H1 (cell line): ENCODE measurements at regions not wholly inside any gene's neighbourhood (a gene's known extent, or its start where the extent isn't known, plus 50 kb on each side); places are given as distances from the start of the nearest gene placed in this dataset.

Source experiments
- CTCF ChIA-PET: fragments of 300-600 bp; sonication (Branson Sonifier 250); formaldehyde crosslinking; loops from one replicate; lab custom pipeline; 2021; ENCODE audit not compliant: partially characterized antibody; lab: Charles Lee
- POLR2A ChIA-PET: fragments of 300-600 bp; sonication (Branson Sonifier 250); formaldehyde crosslinking; loops from one replicate; lab custom pipeline; 2021; ENCODE audit warnings: inconsistent platforms; ENCODE audit not compliant: partially characterized antibody; lab: Charles Lee
- DNase-seq, 2 experiments: peaks; one replicate each; pipeline versions ENCODE4 v3.0.0 to v3.0.0-alpha.2; 2010 to 2022; ENCODE audit warnings: low spot score in 2 of 2, low read depth in 1 of 2, mixed read lengths in 1 of 2
- FAIRE-seq: peaks from 2 replicates; lab custom pipeline; 2011; peaks lifted over from hg19 to GRCh38; lab: Jason Lieb, UNC
- H2AFZ ChIP-seq: 2 replicates; pipeline ENCODE4 v1.8.1; 2012; ENCODE audit warnings: low read length, inconsistent platforms
- H2AK5ac ChIP-seq: 2 replicates; pipeline ENCODE4 v1.6.1; 2013; ENCODE audit warnings: low read depth, low read length
- H2BK120ac ChIP-seq: replicated peaks from 2 replicates; pipeline ENCODE3; 2013; ENCODE audit warnings: low read depth, low read length, inconsistent platforms
- H2BK12ac ChIP-seq: 2 replicates; pipeline ENCODE4 v1.6.1; 2013; ENCODE audit warnings: low read depth, low read length
- H2BK15ac ChIP-seq: 2 replicates; pipeline ENCODE4 v1.6.1; 2013; ENCODE audit warnings: low read length
- H2BK20ac ChIP-seq: 2 replicates; pipeline ENCODE4 v1.6.1; 2013; ENCODE audit warnings: low read length
- H2BK5ac ChIP-seq: 2 replicates; pipeline ENCODE4 v1.6.1; 2013; ENCODE audit warnings: low read depth, low read length
- H3K14ac ChIP-seq: 2 replicates; pipeline ENCODE4 v1.6.1; 2013; ENCODE audit warnings: inconsistent platforms; ENCODE audit not compliant: insufficient read length
- H3K18ac ChIP-seq: 2 replicates; pipeline ENCODE4 v1.6.1; 2013; ENCODE audit warnings: low read length; ENCODE audit errors: extremely low read depth
- H3K23ac ChIP-seq: 2 replicates; pipeline ENCODE4 v1.6.1; 2013; ENCODE audit warnings: inconsistent platforms; ENCODE audit not compliant: insufficient read length
- H3K23me2 ChIP-seq: 2 replicates; pipeline ENCODE4 v1.6.1; 2013; ENCODE audit warnings: low read depth, low read length
- H3K27ac ChIP-seq: 2 replicates; pipeline ENCODE4 v1.6.1; 2011; ENCODE audit warnings: low read depth, low read length, inconsistent platforms
- H3K27me3 ChIP-seq, 4 experiments: replicated peaks in 1 of 4; 1 replicate in 1 of 4; 2 replicates in 3 of 4; pipeline versions ENCODE4 v1.6.1 to v1.8.1; 2011 to 2013; ENCODE audit warnings: low read length in 3 of 4, mild to moderate bottlenecking in 3 of 4, inconsistent platforms in 2 of 4, mixed read lengths in 2 of 4, moderate library complexity in 1 of 4; ENCODE audit not compliant: control insufficient read depth in 3 of 4, insufficient read depth in 3 of 4; ENCODE audit errors: extremely low read depth in 1 of 4
- H3K36me3 ChIP-seq, 4 experiments: 2 replicates each; pipeline versions ENCODE4 v1.6.1 to v1.8.1; 2011 to 2013; ENCODE audit warnings: mild to moderate bottlenecking in 4 of 4, low read length in 3 of 4, moderate library complexity in 2 of 4, control low read depth in 1 of 4, inconsistent platforms in 1 of 4; ENCODE audit not compliant: insufficient read depth in 4 of 4, control insufficient read depth in 2 of 4
- H3K4ac ChIP-seq: replicated peaks from 2 replicates; pipeline ENCODE3; 2013; ENCODE audit warnings: low read length, low read depth, mixed read lengths, inconsistent platforms; ENCODE audit not compliant: insufficient read length
- H3K4me1 ChIP-seq, 4 experiments: replicated peaks in 1 of 4; 1 replicate in 1 of 4; 2 replicates in 3 of 4; pipeline versions ENCODE4 v1.6.1 to v1.8.1; 2011 to 2013; ENCODE audit warnings: low read length in 3 of 4, inconsistent platforms in 2 of 4, mixed read lengths in 1 of 4; ENCODE audit not compliant: insufficient read depth in 4 of 4, control insufficient read depth in 3 of 4
- H3K4me2 ChIP-seq, 2 experiments: 2 replicates each; pipeline versions ENCODE4 v1.6.1 to v1.8.1; 2011 to 2013; ENCODE audit warnings: low read depth in 2 of 2, low read length in 2 of 2, control low read depth in 1 of 2, inconsistent platforms in 1 of 2, mild to moderate bottlenecking in 1 of 2; ENCODE audit not compliant: insufficient read depth in 1 of 2
- H3K4me3 ChIP-seq, 4 experiments: fragments of 200-600, 300-600 bp in 1 of 4; sonication (generic), shearing (Covaris generic), sonication (Bioruptor Twin) in 1 of 4; 2 replicates each; pipeline versions ENCODE4 v1.5.1 to v1.8.1; 2011 to 2016; ENCODE audit warnings: low read length in 4 of 4, low read depth in 3 of 4, control low read depth in 2 of 4, inconsistent platforms in 2 of 4, mild to moderate bottlenecking in 2 of 4, mixed read lengths in 1 of 4, moderate library complexity in 1 of 4; ENCODE audit not compliant: insufficient read depth in 2 of 4; ENCODE audit errors: extremely low read depth in 1 of 4
- H3K56ac ChIP-seq: replicated peaks from 2 replicates; pipeline ENCODE3; 2013; ENCODE audit warnings: low read depth, mild to moderate bottlenecking, mixed read lengths, low read length, inconsistent platforms; ENCODE audit not compliant: insufficient read length
- H3K79me1 ChIP-seq: 2 replicates; pipeline ENCODE4 v1.6.1; 2013; ENCODE audit warnings: low read depth, low read length, control low read depth
- H3K79me2 ChIP-seq, 2 experiments: 2 replicates each; pipeline versions ENCODE4 v1.6.1 to v1.8.1; 2012 to 2013; ENCODE audit warnings: low read length in 2 of 2, mild to moderate bottlenecking in 2 of 2, inconsistent platforms in 1 of 2; ENCODE audit not compliant: insufficient read depth in 2 of 2, control insufficient read depth in 1 of 2
- H3K9ac ChIP-seq, 4 experiments: replicated peaks in 1 of 4; 1 replicate in 1 of 4; 2 replicates in 3 of 4; pipeline versions ENCODE4 v1.6.1 to v1.8.1; 2011 to 2013; ENCODE audit warnings: low read depth in 3 of 4, low read length in 3 of 4, control low read depth in 2 of 4, mild to moderate bottlenecking in 2 of 4, moderate library complexity in 2 of 4, inconsistent platforms in 1 of 4; ENCODE audit errors: extremely low read depth in 1 of 4
- H3K9me3 ChIP-seq, 2 experiments: 2 replicates each; pipeline versions ENCODE4 v1.6.1 to v1.8.1; 2012 to 2013; ENCODE audit warnings: mild to moderate bottlenecking in 2 of 2, moderate library complexity in 2 of 2, control low read depth in 1 of 2, inconsistent platforms in 1 of 2, low read depth in 1 of 2, low read length in 1 of 2, mixed read lengths in 1 of 2; ENCODE audit not compliant: insufficient read depth in 2 of 2
- H4K20me1 ChIP-seq, 2 experiments: replicated peaks in 1 of 2; 2 replicates each; pipeline versions ENCODE3 to v1.8.1; 2011 to 2013; ENCODE audit warnings: inconsistent platforms in 2 of 2, low read length in 2 of 2, mild to moderate bottlenecking in 1 of 2; ENCODE audit not compliant: insufficient read depth in 2 of 2, control insufficient read depth in 1 of 2
- H4K5ac ChIP-seq: 2 replicates; pipeline ENCODE4 v1.6.1; 2013; ENCODE audit warnings: low read length, low read depth, mixed read lengths, inconsistent platforms; ENCODE audit not compliant: insufficient read length
- H4K8ac ChIP-seq: 2 replicates; pipeline ENCODE4 v1.8.0; 2013; ENCODE audit warnings: mild to moderate bottlenecking, moderate library complexity, low read length, inconsistent platforms; ENCODE audit not compliant: insufficient read depth; ENCODE audit errors: extremely low read depth
- H4K91ac ChIP-seq: replicated peaks from 2 replicates; pipeline ENCODE3; 2013; ENCODE audit warnings: low read length, mixed read lengths, inconsistent platforms; ENCODE audit not compliant: insufficient read length
- CBX5 ChIP-seq: fragments of 300-800, 300-1000 bp; sonication (generic); IDR thresholded peaks from 2 replicates; pipeline ENCODE4 v1.7.1; 2016; ENCODE audit warnings: antibody characterized with exemption, low read length, low read depth
- CEBPB ChIP-seq: IDR thresholded peaks from 2 replicates; pipeline ENCODE4 v1.6.1; 2012; ENCODE audit warnings: low read depth, low read length
- CHD1 ChIP-seq: IDR thresholded peaks from 2 replicates; pipeline ENCODE4 v1.6.1; 2012; ENCODE audit warnings: low read depth, low read length, improper control_type of control experiment
- CHD2 ChIP-seq: IDR thresholded peaks from 2 replicates; pipeline ENCODE4 v1.6.1; 2012; ENCODE audit warnings: low read length, improper control_type of control experiment
- CREB1 ChIP-seq: IDR thresholded peaks from 2 replicates; pipeline ENCODE4 v1.6.1; 2012; ENCODE audit warnings: inconsistent platforms
- EP300 ChIP-seq, 2 experiments: IDR thresholded peaks; 1 replicate in 1 of 2; 2 replicates in 1 of 2; pipeline ENCODE4 v1.6.1; 2011 to 2012; ENCODE audit warnings: low read depth in 2 of 2, low read length in 2 of 2, mild to moderate bottlenecking in 2 of 2, borderline replicate concordance in 1 of 2, inconsistent platforms in 1 of 2, moderate library complexity in 1 of 2
- FOSL1 ChIP-seq: IDR thresholded peaks from 2 replicates; pipeline ENCODE4 v1.6.1; 2011; ENCODE audit warnings: mild to moderate bottlenecking, low read depth, low read length, moderate library complexity; ENCODE audit not compliant: insufficient read depth
- GABPA ChIP-seq: IDR thresholded peaks from 2 replicates; pipeline ENCODE4 v1.6.1; 2011; ENCODE audit warnings: mild to moderate bottlenecking, low read length, moderate library complexity, borderline replicate concordance; ENCODE audit not compliant: insufficient read depth
- JUND ChIP-seq: IDR thresholded peaks from 2 replicates; pipeline ENCODE4 v1.6.1; 2011; ENCODE audit warnings: mild to moderate bottlenecking, improper control_type of control experiment, low read length
- KDM1A ChIP-seq: fragments of 200-600, 300-600 bp; sonication (generic); IDR thresholded peaks from 2 replicates; pipeline ENCODE4 v1.7.1; 2016; ENCODE audit warnings: mild to moderate bottlenecking, low read length, borderline replicate concordance
- POLR2A ChIP-seq, 2 experiments: IDR thresholded peaks; 1 replicate in 1 of 2; 2 replicates in 1 of 2; pipeline ENCODE4 v1.6.1; 2011; ENCODE audit warnings: low read depth in 2 of 2, low read length in 2 of 2, mild to moderate bottlenecking in 2 of 2; ENCODE audit errors: control extremely low read depth in 1 of 2
- RFX5 ChIP-seq: IDR thresholded peaks from 2 replicates; pipeline ENCODE4 v1.6.1; 2011; ENCODE audit warnings: low read depth, low read length, improper control_type of control experiment, borderline replicate concordance
- RXRA ChIP-seq: IDR thresholded peaks from 2 replicates; pipeline ENCODE4 v1.6.1; 2011; ENCODE audit warnings: low read depth, mild to moderate bottlenecking, low read length, moderate library complexity; ENCODE audit not compliant: insufficient read depth
- SIX5 ChIP-seq: IDR thresholded peaks from 2 replicates; pipeline ENCODE4 v1.6.1; 2011; ENCODE audit warnings: mild to moderate bottlenecking, low read depth, low read length
- SP1 ChIP-seq: IDR thresholded peaks from 2 replicates; pipeline ENCODE4 v1.6.1; 2011; ENCODE audit warnings: low read depth, low read length
- SP2 ChIP-seq: IDR thresholded peaks from 2 replicates; pipeline ENCODE4 v1.6.1; 2012; ENCODE audit warnings: mild to moderate bottlenecking, low read length, inconsistent platforms
- TCF12 ChIP-seq: IDR thresholded peaks from 2 replicates; pipeline ENCODE4 v1.6.1; 2011; ENCODE audit warnings: low read depth, mild to moderate bottlenecking, low read length
- TEAD4 ChIP-seq: IDR thresholded peaks from 2 replicates; pipeline ENCODE4 v1.6.1; 2012; ENCODE audit warnings: low read depth, low read length, inconsistent platforms, mixed read lengths

DNA sequence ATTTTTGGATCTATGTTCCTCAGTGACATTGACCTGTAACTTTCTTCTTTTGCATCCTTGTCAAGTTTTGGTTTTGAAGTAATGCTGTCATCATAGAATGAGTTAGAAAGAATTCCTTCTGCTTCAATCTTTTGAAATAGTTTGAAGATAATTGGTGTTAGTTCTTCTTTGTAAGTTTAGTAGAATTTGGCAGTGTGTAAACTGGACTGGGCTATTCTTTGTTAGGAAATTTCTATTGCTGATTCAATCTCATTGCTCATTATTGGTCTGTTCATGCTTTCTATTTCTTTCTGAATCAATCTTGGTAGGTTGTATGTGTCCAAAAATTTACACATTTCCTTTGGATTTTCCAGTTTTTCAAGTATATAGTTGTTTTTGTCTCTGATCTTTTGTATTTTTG, 101.7 kb upstream of the SPRY2 start:
- CTCF ChIA-PET: no interaction called here

More for the DNA sequence above, 101.7 kb upstream of the SPRY2 start:
- Histone ChIP-seq H3K79me1 (no peaks in the 10 kb centered on the region), H3K79me2 (no peaks in the 10 kb centered on the region), H3K4ac (no peak overlapping the region), H2BK5ac (no peak overlapping the region), H2BK20ac (no peak overlapping the region), H3K18ac (no peak overlapping the region), H3K9me3 (no peaks in the 10 kb centered on the region), H3K23me2 (peaks cover 2% of the 10 kb centered on the region; the same call in 1 of the 2 replicates), H2AFZ (no peak overlapping the region), H3K36me3 (no peaks in the 10 kb centered on the region), H2BK120ac (no peak overlapping the region), H4K5ac (no peak overlapping the region), H3K23ac (no peak overlapping the region), H3K27ac (no peak overlapping the region), H3K4me1 (peaks cover 0 to 3% (median 0%) of the 10 kb centered on the region in 4 experiments; a peak in 1 of 7 replicates), H4K8ac (no peak overlapping the region), H3K4me3 (no peak overlapping the region), H2AK5ac (no peak overlapping the region), H3K27me3 (no peaks in the 10 kb centered on the region), H3K4me2 (no peak overlapping the region), H3K56ac (no peak overlapping the region), H3K14ac (no peak overlapping the region), H2BK15ac (no peak overlapping the region), H3K9ac (no peak overlapping the region), H4K91ac (no peak overlapping the region), H2BK12ac (no peak overlapping the region), H4K20me1 (no peaks in the 10 kb centered on the region)
- no peak for TF ChIP-seq EP300 (IDR thresholded peaks at IDR 0.05; ENCODE audit: borderline replicate concordance in 1 of 2, low read depth in 2 of 2, low read length in 2 of 2)
- TF ChIP-seq KDM1A: no peak
- no peak for TF ChIP-seq CEBPB
- no peak for TF ChIP-seq TEAD4
- TF ChIP-seq SIX5: no peak
- TF ChIP-seq GABPA: no peak
- no peak for TF ChIP-seq TCF12
- no peak for TF ChIP-seq CHD2
- TF ChIP-seq SP2: no peak
- no peak for TF ChIP-seq SP1
- TF ChIP-seq CBX5: no peak
- TF ChIP-seq CHD1: no peak
- TF ChIP-seq POLR2A (IDR thresholded peaks at IDR 0.05; ENCODE audit: control extremely low read depth in 1 of 2, low read depth in 2 of 2, low read length in 2 of 2): no peak
- TF ChIP-seq FOSL1: no peak
- TF ChIP-seq JUND: no peak
- no peak for TF ChIP-seq RXRA
- TF ChIP-seq RFX5: no peak
- no peak for TF ChIP-seq CREB1
- DNase-seq (no peak), FAIRE-seq (no peak)
- POLR2A ChIA-PET: no interaction called here
